ENCODE measurements at regions not wholly inside any gene's neighbourhood (a gene's known extent, or its start where the extent isn't known, plus 50 kb on each side); places are given as distances from the start of the nearest gene placed in this dataset.
A peak's percentile ranks its signal among the peaks of the same experiment; 100 is the strongest.

- Mint-ChIP-seq H3K27me3 (peaks cover 4% of the 10 kb centered on the region), H3K9me3 (peaks cover 7 to 15% (median 11%) of the 10 kb centered on the region in 3 donors)
Observed at GRCh38 chr2:238666543-238666942, 181.3 kb upstream of the TWIST2 start.

GRCh38 chr2:238667008-238667407, 180.9 kb upstream of the TWIST2 start:
- Mint-ChIP-seq H3K36me3 (peaks cover 3% of the 10 kb centered on the region), H3K27ac (no peak overlapping the region), H3K4me1 (peaks cover 0 to 3% (median 0%) of the 10 kb centered on the region in 3 donors), H3K9me3 (peaks cover 7 to 15% (median 11%) of the 10 kb centered on the region in 3 donors), H3K27me3 (peaks cover 4% of the 10 kb centered on the region), H3K4me3 (no peak overlapping the region)

More at GRCh38 chr2:238666543-238666942, 181.3 kb upstream of the TWIST2 start:
- H3K36me3 Mint-ChIP-seq: peaks cover 3% of the 10 kb centered on the region
- H3K4me3 Mint-ChIP-seq: no peak overlapping the region
- peaks cover 0 to 3% (median 0%) of the 10 kb centered on the region in 3 donors for H3K4me1 Mint-ChIP-seq
- H3K27ac Mint-ChIP-seq: no peak overlapping the region

- Mint-ChIP-seq H3K4me3 (no peak overlapping the region), H3K27ac (no peak overlapping the region), H3K9me3 (peaks cover 7 to 19% (median 11%) of the 10 kb centered on the region in 3 donors), H3K36me3 (peaks cover 3% of the 10 kb centered on the region), H3K27me3 (peaks cover 4% of the 10 kb centered on the region), H3K4me1 (peaks cover 0 to 3% (median 0%) of the 10 kb centered on the region in 3 donors)
Observed at GRCh38 chr2:238667639-238668038, 180.2 kb upstream of the TWIST2 start.

- H3K4me1 Mint-ChIP-seq: peaks cover 0 to 3% (median 0%) of the 10 kb centered on the region in 3 donors
- peaks cover 4% of the 10 kb centered on the region for H3K27me3 Mint-ChIP-seq
Observed at GRCh38 chr2:238668426-238668825, 179.5 kb upstream of the TWIST2 start.

GRCh38 chr2:238669046-238669445, 178.8 kb upstream of the TWIST2 start:
- Mint-ChIP-seq H3K4me3 (no peak overlapping the region), H3K9me3 (peaks cover 4 to 16% (median 10%) of the 10 kb centered on the region in 3 donors)

More at GRCh38 chr2:238668426-238668825, 179.5 kb upstream of the TWIST2 start:
- Mint-ChIP-seq H3K36me3 (peaks cover 2% of the 10 kb centered on the region), H3K27ac (no peak overlapping the region), H3K9me3 (peaks cover 7 to 19% (median 10%) of the 10 kb centered on the region in 3 donors), H3K4me3 (no peak overlapping the region)

GRCh38 chr2:238669581-238670080, 178.3 kb upstream of the TWIST2 start:
- Mint-ChIP-seq H3K36me3 (peaks cover 4% of the 10 kb centered on the region), H3K4me1 (peaks cover 0 to 3% (median 0%) of the 10 kb centered on the region in 3 donors), H3K27ac (no peak overlapping the region), H3K4me3 (no peak overlapping the region), H3K27me3 (peaks cover 1% of the 10 kb centered on the region), H3K9me3 (peaks cover 6 to 16% (median 10%) of the 10 kb centered on the region in 3 donors)

More at GRCh38 chr2:238669046-238669445, 178.8 kb upstream of the TWIST2 start:
- Mint-ChIP-seq H3K4me1 (peaks cover 0 to 3% (median 0%) of the 10 kb centered on the region in 3 donors), H3K27ac (no peak overlapping the region), H3K36me3 (peaks cover 2% of the 10 kb centered on the region), H3K27me3 (peaks cover 1% of the 10 kb centered on the region)

- no peak overlapping the region for H3K27ac Mint-ChIP-seq
- peaks cover 6 to 12% (median 10%) of the 10 kb centered on the region in 3 donors for H3K9me3 Mint-ChIP-seq
- H3K36me3 Mint-ChIP-seq: peaks cover 4% of the 10 kb centered on the region
- peaks cover 1% of the 10 kb centered on the region for H3K27me3 Mint-ChIP-seq
- no peak overlapping the region for H3K4me3 Mint-ChIP-seq
- peaks cover 0 to 3% (median 0%) of the 10 kb centered on the region in 3 donors for H3K4me1 Mint-ChIP-seq
Observed at GRCh38 chr2:238670111-238670585, 177.7 kb upstream of the TWIST2 start.

GRCh38 chr2:238682536-238682935, 165.3 kb upstream of the TWIST2 start:
- no peaks in the 10 kb centered on the region for H3K36me3 Mint-ChIP-seq
- H3K27me3 Mint-ChIP-seq: peaks cover 9% of the 10 kb centered on the region
- H3K27ac Mint-ChIP-seq: no peak overlapping the region
- H3K4me3 Mint-ChIP-seq: no peak overlapping the region
- peaks cover 5 to 7% (median 6%) of the 10 kb centered on the region in 3 donors for H3K9me3 Mint-ChIP-seq
- H3K4me1 Mint-ChIP-seq: no peaks in the 10 kb centered on the region

- no peak overlapping the region for H3K4me3 Mint-ChIP-seq
- H3K27me3 Mint-ChIP-seq: peaks cover 6% of the 10 kb centered on the region
Observed at GRCh38 chr2:238684362-238685326, 163.2 kb upstream of the TWIST2 start.

GRCh38 chr2:238685327-238685709, 162.6 kb upstream of the TWIST2 start:
- no peak overlapping the region for H3K4me3 Mint-ChIP-seq
- no peaks in the 10 kb centered on the region for H3K4me1 Mint-ChIP-seq
- H3K9me3 Mint-ChIP-seq: peaks cover 0 to 5% (median 3%) of the 10 kb centered on the region in 3 donors
- no peaks in the 10 kb centered on the region for H3K36me3 Mint-ChIP-seq
- peaks cover 3% of the 10 kb centered on the region for H3K27me3 Mint-ChIP-seq
- H3K27ac Mint-ChIP-seq: no peak overlapping the region

More at GRCh38 chr2:238684362-238685326, 163.2 kb upstream of the TWIST2 start:
- Mint-ChIP-seq H3K9me3 (peaks cover 0 to 3% (median 3%) of the 10 kb centered on the region in 3 donors), H3K27ac (no peak overlapping the region), H3K36me3 (no peaks in the 10 kb centered on the region), H3K4me1 (no peaks in the 10 kb centered on the region)

- Mint-ChIP-seq H3K27me3 (peaks cover 3% of the 10 kb centered on the region), H3K4me3 (no peak overlapping the region), H3K27ac (no peak overlapping the region), H3K4me1 (no peaks in the 10 kb centered on the region), H3K9me3 (peaks cover 0 to 5% (median 3%) of the 10 kb centered on the region in 3 donors), H3K36me3 (no peaks in the 10 kb centered on the region)
Observed at GRCh38 chr2:238685713-238686112, 162.2 kb upstream of the TWIST2 start.

GRCh38 chr2:238686223-238686622, 161.7 kb upstream of the TWIST2 start:
- peaks cover 3% of the 10 kb centered on the region for H3K27me3 Mint-ChIP-seq
- H3K4me1 Mint-ChIP-seq: no peaks in the 10 kb centered on the region
- H3K27ac Mint-ChIP-seq: peak overlapping the region in 1 of 3 donors; percentile 21
- H3K36me3 Mint-ChIP-seq: no peaks in the 10 kb centered on the region
- H3K9me3 Mint-ChIP-seq: peaks cover 0 to 3% (median 3%) of the 10 kb centered on the region in 3 donors
- H3K4me3 Mint-ChIP-seq: no peak overlapping the region

GRCh38 chr2:238688193-238689153, 159.4 kb upstream of the TWIST2 start:
- H3K27ac Mint-ChIP-seq: no peak overlapping the region
- H3K27me3 Mint-ChIP-seq: peaks cover 3% of the 10 kb centered on the region
- H3K36me3 Mint-ChIP-seq: no peaks in the 10 kb centered on the region
- H3K4me3 Mint-ChIP-seq: no peak overlapping the region
- no peaks in the 10 kb centered on the region for H3K4me1 Mint-ChIP-seq
- peaks cover 0 to 3% (median 2%) of the 10 kb centered on the region in 3 donors for H3K9me3 Mint-ChIP-seq

GRCh38 chr2:238689331-238689730, 158.6 kb upstream of the TWIST2 start:
- no peaks in the 10 kb centered on the region for H3K36me3 Mint-ChIP-seq
- no peaks in the 10 kb centered on the region for H3K4me1 Mint-ChIP-seq
- peaks cover 0 to 3% (median 2%) of the 10 kb centered on the region in 3 donors for H3K9me3 Mint-ChIP-seq
- H3K27me3 Mint-ChIP-seq: peaks cover 3% of the 10 kb centered on the region
- H3K4me3 Mint-ChIP-seq: no peak overlapping the region
- H3K27ac Mint-ChIP-seq: no peak overlapping the region

Data from IgD-negative memory B cell (primary cell).